ENCODE measurements at regions not wholly inside any gene's neighbourhood (a gene's known extent, or its start where the extent isn't known, plus 50 kb on each side); places are given as distances from the start of the nearest gene placed in this dataset.

DNA sequence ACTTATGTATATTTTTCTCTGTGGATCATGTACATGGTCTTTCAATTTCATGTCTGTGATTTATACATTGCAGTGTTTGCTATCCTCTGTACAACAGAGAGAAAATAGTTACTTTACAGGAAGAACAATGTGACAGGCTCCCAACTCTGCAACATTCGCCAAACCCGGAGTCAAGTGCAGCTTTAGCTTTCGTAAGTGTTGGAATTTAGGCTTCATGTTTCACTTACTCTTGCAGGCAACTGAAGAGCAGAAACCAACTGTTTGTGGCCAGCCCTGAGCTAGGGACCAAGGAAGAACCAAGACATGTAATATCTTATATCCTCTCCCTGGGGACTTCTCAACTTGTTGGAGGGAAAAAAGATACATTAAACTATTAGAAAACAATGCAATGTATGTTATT lies 147.9 kb downstream of the C5orf15 start:
- H4K5ac ChIP-seq (ENCODE audit: insufficient read length, low read depth, low read length), result no peak overlapping the region
- POLR2A ChIA-PET (ENCODE audit: partially characterized antibody), result no interaction called here
- H3K23me2 ChIP-seq (ENCODE audit: low read depth, low read length), result no peaks in the 10 kb centered on the region
- H4K20me1 ChIP-seq (replicated peaks in 1 of 2; ENCODE audit: control insufficient read depth in 1 of 2, insufficient read depth in 2 of 2, low read length in 2 of 2), result no peaks in the 10 kb centered on the region
- H3K36me3 ChIP-seq (ENCODE audit: control insufficient read depth in 2 of 4, insufficient read depth in 4 of 4, low read length in 3 of 4), result no peaks in the 10 kb centered on the region
- H2BK5ac ChIP-seq (ENCODE audit: low read depth, low read length), result no peak overlapping the region
- H3K23ac ChIP-seq (ENCODE audit: insufficient read length), result no peak overlapping the region
- H2AFZ ChIP-seq (ENCODE audit: low read length), result no peak overlapping the region
- no peak overlapping the region for H3K4ac ChIP-seq (replicated peaks; ENCODE audit: insufficient read length, low read depth, low read length)
- no peak overlapping the region for H4K91ac ChIP-seq (replicated peaks; ENCODE audit: insufficient read length, low read length)
- CTCF ChIA-PET (ENCODE audit: partially characterized antibody), result interaction anchor here (0.7 to 1.4 kb wide), 7 partner anchors 12 to 376 kb away, joined by 3 to 6 read pairs (median 3); no protein-coding TSS in a partner anchor
- no peak overlapping the region for H4K8ac ChIP-seq (ENCODE audit: extremely low read depth, insufficient read depth, low read length)
- no peak overlapping the region for H3K4me3 ChIP-seq (ENCODE audit: extremely low read depth in 1 of 4, insufficient read depth in 2 of 4, low read depth in 3 of 4, low read length in 4 of 4)
- no peaks in the 10 kb centered on the region for H3K79me2 ChIP-seq (ENCODE audit: control insufficient read depth in 1 of 2, insufficient read depth in 2 of 2, low read length in 2 of 2)
- no peak overlapping the region for H3K9ac ChIP-seq (replicated peaks in 1 of 4; ENCODE audit: extremely low read depth in 1 of 4, low read depth in 3 of 4, low read length in 3 of 4)
- no peaks in the 10 kb centered on the region; a peak in 1 of 7 replicates for H3K27me3 ChIP-seq (replicated peaks in 1 of 4; ENCODE audit: control insufficient read depth in 3 of 4, extremely low read depth in 1 of 4, insufficient read depth in 3 of 4, low read length in 3 of 4)
- DNase-seq (ENCODE audit: low read depth in 1 of 2, low spot score in 2 of 2) (no peak), FAIRE-seq (no peak)
- H3K14ac ChIP-seq (ENCODE audit: insufficient read length), result no peak overlapping the region
- no peak overlapping the region for H2BK20ac ChIP-seq (ENCODE audit: low read length)
- no peak overlapping the region for H3K56ac ChIP-seq (replicated peaks; ENCODE audit: insufficient read length, low read depth, low read length)
- H3K27ac ChIP-seq (ENCODE audit: low read depth, low read length), result no peak overlapping the region
- H2BK120ac ChIP-seq (replicated peaks; ENCODE audit: low read depth, low read length), result no peak overlapping the region
- H3K4me1 ChIP-seq (replicated peaks in 1 of 4; ENCODE audit: control insufficient read depth in 3 of 4, insufficient read depth in 4 of 4, low read length in 3 of 4), result no peaks in the 10 kb centered on the region
- no peak overlapping the region for H2BK12ac ChIP-seq (ENCODE audit: low read depth, low read length)
- no peak for TF ChIP-seq USF2 (IDR thresholded peaks at IDR 0.05; ENCODE audit: low read length)
- no peak for TF ChIP-seq RAD21 (IDR thresholded peaks at IDR 0.05 in 1 of 2, conservative IDR thresholded peaks at IDR 0.05 in 1 of 2; ENCODE audit: low read depth in 2 of 2, low read length in 2 of 2)
- no peak overlapping the region for H2BK15ac ChIP-seq (ENCODE audit: low read length)
- no peak overlapping the region for H3K18ac ChIP-seq (ENCODE audit: extremely low read depth, low read length)
- H2AK5ac ChIP-seq (ENCODE audit: low read depth, low read length), result no peak overlapping the region
- no peaks in the 10 kb centered on the region for H3K79me1 ChIP-seq (ENCODE audit: low read depth, low read length)
- no peak overlapping the region for H3K4me2 ChIP-seq (ENCODE audit: insufficient read depth in 1 of 2, low read depth in 2 of 2, low read length in 2 of 2)
- 88% methylated on average over 3 of the region's 3 CpGs; no CpG with 5 or more reads in 1 of the 2 experiments for whole genome bisulfite sequencing, 2 experiments (ENCODE audit: extremely low coverage in 1 of 2, insufficient coverage in 1 of 2, insufficient read length in 1 of 2, insufficient replicate concordance in 2 of 2, low coverage in 1 of 2, low lambda C conversion rate in 2 of 2, missing lambda C conversion rate in 1 of 2)
- no peaks in the 10 kb centered on the region for H3K9me3 ChIP-seq (ENCODE audit: insufficient read depth in 2 of 2, low read depth in 1 of 2, low read length in 1 of 2)
